GM18868 (cell line): ENCODE measurements at regions not wholly inside any gene's neighbourhood (a gene's known extent, or its start where the extent isn't known, plus 50 kb on each side); places are given as distances from the start of the nearest gene placed in this dataset.

ENCODE experiments used
- ATAC-seq: cut with Tn5 transposase; IDR thresholded peaks from one replicate; pipeline ENCODE4 v1.9.1; 2021; ENCODE audit warnings: mild to moderate bottlenecking, moderate library complexity; ENCODE audit not compliant: unreplicated experiment

- ATAC-seq, result no peak
Measured at GRCh38 chr20:48311956-48312355, 515.8 kb downstream of the PREX1 start.

GRCh38 chr20:48310305-48310704, 517.5 kb downstream of the PREX1 start:
- no peak for ATAC-seq

- no peak for ATAC-seq
Measured at GRCh38 chr20:48309293-48309692, 518.5 kb downstream of the PREX1 start.

- no peak for ATAC-seq
Measured at GRCh38 chr20:48308882-48309281, 518.9 kb downstream of the PREX1 start.

- no peak for ATAC-seq
Measured at GRCh38 chr20:48308232-48308781, 519.5 kb downstream of the PREX1 start.

GRCh38 chr20:48307277-48307676, 520.5 kb downstream of the PREX1 start:
- no peak for ATAC-seq

- ATAC-seq, result no peak
Measured at GRCh38 chr20:48302844-48303542, 517.7 kb upstream of the SULF2 start.

GRCh38 chr20:48302149-48302548, 516.9 kb upstream of the SULF2 start:
- no peak for ATAC-seq

- ATAC-seq, result no peak
Measured at GRCh38 chr20:48301189-48301588, 515.9 kb upstream of the SULF2 start.

- ATAC-seq, result no peak
Measured at GRCh38 chr20:48300529-48300928, 515.2 kb upstream of the SULF2 start.

- no peak for ATAC-seq
Measured at GRCh38 chr20:48298851-48299484, 513.7 kb upstream of the SULF2 start.

GRCh38 chr20:48298433-48298832, 513.2 kb upstream of the SULF2 start:
- no peak for ATAC-seq

GRCh38 chr20:48295966-48296421, 510.7 kb upstream of the SULF2 start:
- ATAC-seq, result no peak

GRCh38 chr20:48295445-48295903, 510.2 kb upstream of the SULF2 start:
- ATAC-seq, result no peak

GRCh38 chr20:48294942-48295341, 509.7 kb upstream of the SULF2 start:
- no peak for ATAC-seq

- ATAC-seq, result no peak
Measured at GRCh38 chr20:48294196-48294595, 508.9 kb upstream of the SULF2 start.

GRCh38 chr20:48293671-48294070, 508.4 kb upstream of the SULF2 start:
- ATAC-seq, result no peak

GRCh38 chr20:48292806-48293205, 507.5 kb upstream of the SULF2 start:
- no peak for ATAC-seq

GRCh38 chr20:48291896-48292295, 506.6 kb upstream of the SULF2 start:
- ATAC-seq, result no peak

- no peak for ATAC-seq
Measured at GRCh38 chr20:48288930-48289507, 503.7 kb upstream of the SULF2 start.

GRCh38 chr20:48287552-48288170, 502.4 kb upstream of the SULF2 start:
- ATAC-seq, result no peak
